Fibroblast of skin of scalp (primary cell): ENCODE measurements at regions not wholly inside any gene's neighbourhood (a gene's known extent, or its start where the extent isn't known, plus 50 kb on each side); places are given as distances from the start of the nearest gene placed in this dataset.

Experiments
- DNase-seq: peaks from one replicate; pipeline ENCODE4 v3.0.0-alpha.2; 2013

GRCh38 chr17:71667661-71668060 is 453.2 kb upstream of the SOX9 start:
- DNase-seq = no peak

- DNase-seq = no peak
These were observed 452.0 kb upstream of the SOX9 start for GRCh38 chr17:71668807-71669206.

- DNase-seq = no peak
These were observed 443.4 kb upstream of the SOX9 start for GRCh38 chr17:71677439-71677838.

GRCh38 chr17:71679832-71680231 is 441.0 kb upstream of the SOX9 start:
- DNase-seq = no peak

- no peak for DNase-seq
These were observed 439.2 kb upstream of the SOX9 start for GRCh38 chr17:71681427-71682173.

- no peak for DNase-seq
These were observed 438.7 kb upstream of the SOX9 start for GRCh38 chr17:71682174-71682494.

GRCh38 chr17:71689782-71690181 is 431.0 kb upstream of the SOX9 start:
- DNase-seq = no peak

GRCh38 chr17:71699907-71700306 is 420.9 kb upstream of the SOX9 start:
- no peak for DNase-seq

GRCh38 chr17:71703701-71704100 is 417.1 kb upstream of the SOX9 start:
- DNase-seq = no peak

GRCh38 chr17:71709271-71709890 is 411.4 kb upstream of the SOX9 start:
- DNase-seq = peak; percentile 2

GRCh38 chr17:71709946-71710345 is 410.9 kb upstream of the SOX9 start:
- DNase-seq = no peak

GRCh38 chr17:71710816-71711215 is 410.0 kb upstream of the SOX9 start:
- no peak for DNase-seq

- DNase-seq = no peak
These were observed 407.0 kb upstream of the SOX9 start for GRCh38 chr17:71713846-71714245.

- no peak for DNase-seq
These were observed 396.5 kb upstream of the SOX9 start for GRCh38 chr17:71724339-71724738.

GRCh38 chr17:71725811-71726210 is 395.0 kb upstream of the SOX9 start:
- no peak for DNase-seq

- DNase-seq = no peak
These were observed 394.5 kb upstream of the SOX9 start for GRCh38 chr17:71726341-71726740.

- DNase-seq = no peak
These were observed 393.5 kb upstream of the SOX9 start for GRCh38 chr17:71727292-71727691.

- no peak for DNase-seq
These were observed 393.1 kb upstream of the SOX9 start for GRCh38 chr17:71727723-71728122.

GRCh38 chr17:71730871-71731270 is 389.9 kb upstream of the SOX9 start:
- no peak for DNase-seq

- no peak for DNase-seq
These were observed 384.9 kb upstream of the SOX9 start for GRCh38 chr17:71735893-71736292.

- no peak for DNase-seq
These were observed 380.0 kb upstream of the SOX9 start for GRCh38 chr17:71740866-71741265.

GRCh38 chr17:71741836-71742235 is 379.0 kb upstream of the SOX9 start:
- no peak for DNase-seq

- DNase-seq = no peak
These were observed 371.9 kb upstream of the SOX9 start for GRCh38 chr17:71748872-71749271.

GRCh38 chr17:71753070-71753469 is 367.8 kb upstream of the SOX9 start:
- no peak for DNase-seq

GRCh38 chr17:71757156-71757555 is 363.7 kb upstream of the SOX9 start:
- no peak for DNase-seq
